ENCODE measurements at regions not wholly inside any gene's neighbourhood (a gene's known extent, or its start where the extent isn't known, plus 50 kb on each side); places are given as distances from the start of the nearest gene placed in this dataset.

GRCh38 chr1:177451191-177451590, 280.4 kb downstream of the BRINP2 start:
- TF ChIP-seq CTCF (conservative IDR thresholded peaks at IDR 0.05; ENCODE audit: low read length) (no peak), EZH2phosphoT487 (IDR thresholded peaks at IDR 0.05; ENCODE audit: borderline replicate concordance) (no peak)
